ENCODE measurements at regions not wholly inside any gene's neighbourhood (a gene's known extent, or its start where the extent isn't known, plus 50 kb on each side); places are given as distances from the start of the nearest gene placed in this dataset.
A peak's percentile ranks its signal among the peaks of the same experiment; 100 is the strongest.
"Not testable (repeated sequence)": the region's sequence is repeated elsewhere in the genome, so short reads cannot be mapped to it uniquely, and the experiment has no call there.

GRCh38 chr7:148492157-148492860 lies 98.3 kb upstream of the C7orf33 start:
- no peak for DNase-seq (ENCODE audit: low spot score)
- no peak overlapping the region for H3K4me3 Mint-ChIP-seq
- no peaks in the 10 kb centered on the region for H3K4me1 Mint-ChIP-seq (ENCODE audit: low read depth in 2 of 2)
- H3K9me3 Mint-ChIP-seq = no peaks in the 10 kb centered on the region
- H3K27me3 Mint-ChIP-seq = peaks cover 21 to 33% of the 10 kb centered on the region in 2 donors
- H3K27ac Mint-ChIP-seq = no peak overlapping the region
- H3K36me3 Mint-ChIP-seq = no peaks in the 10 kb centered on the region
- ATAC-seq = no peak

GRCh38 chr7:148495605-148496004 lies 95.0 kb upstream of the C7orf33 start:
- no peaks in the 10 kb centered on the region for H3K36me3 Mint-ChIP-seq
- no peak overlapping the region for H3K4me3 Mint-ChIP-seq
- ATAC-seq (no peak), DNase-seq (ENCODE audit: low spot score) (no peak)
- H3K4me1 Mint-ChIP-seq (ENCODE audit: low read depth in 2 of 2) = no peaks in the 10 kb centered on the region
- H3K27ac Mint-ChIP-seq = no peak overlapping the region
- H3K9me3 Mint-ChIP-seq = no peaks in the 10 kb centered on the region
- peaks cover 20 to 30% of the 10 kb centered on the region in 2 donors for H3K27me3 Mint-ChIP-seq

GRCh38 chr7:148500978-148501377 lies 89.6 kb upstream of the C7orf33 start:
- H3K4me3 Mint-ChIP-seq = no peak overlapping the region
- peaks cover 5 to 8% of the 10 kb centered on the region in 2 donors for H3K4me1 Mint-ChIP-seq (ENCODE audit: low read depth in 2 of 2)
- H3K27me3 Mint-ChIP-seq = peaks cover 19 to 20% of the 10 kb centered on the region in 2 donors
- DNase-seq (ENCODE audit: low spot score) (no peak), ATAC-seq (no peak)
- H3K36me3 Mint-ChIP-seq = no peaks in the 10 kb centered on the region
- no peaks in the 10 kb centered on the region for H3K9me3 Mint-ChIP-seq
- no peak overlapping the region for H3K27ac Mint-ChIP-seq

- Mint-ChIP-seq H3K27me3 (peaks cover 17 to 20% of the 10 kb centered on the region in 2 donors), H3K9me3 (no peaks in the 10 kb centered on the region), H3K36me3 (no peaks in the 10 kb centered on the region), H3K27ac (no peak overlapping the region), H3K4me1 (ENCODE audit: low read depth in 2 of 2) (peaks cover 11 to 12% of the 10 kb centered on the region in 2 donors), H3K4me3 (no peak overlapping the region)
- DNase-seq (ENCODE audit: low spot score) (no peak), ATAC-seq (no peak)
Observed at GRCh38 chr7:148503900-148504487, 86.6 kb upstream of the C7orf33 start.

GRCh38 chr7:148505645-148506375 lies 84.8 kb upstream of the C7orf33 start:
- Mint-ChIP-seq H3K27me3 (peaks cover 9 to 16% of the 10 kb centered on the region in 2 donors), H3K4me3 (no peak overlapping the region), H3K27ac (peak overlapping the region; percentile 14 to 67), H3K36me3 (no peaks in the 10 kb centered on the region), H3K9me3 (no peaks in the 10 kb centered on the region), H3K4me1 (ENCODE audit: low read depth in 2 of 2) (peaks cover 11 to 12% of the 10 kb centered on the region in 2 donors)
- ATAC-seq (no peak), DNase-seq (ENCODE audit: low spot score) (no peak)

- not testable (repeated sequence) for DNase-seq (ENCODE audit: low spot score); H3K9me3 Mint-ChIP-seq; H3K36me3 Mint-ChIP-seq
- H3K27ac Mint-ChIP-seq = peak overlapping the region; percentile 56 to 67
- peaks cover 0 to 14% of the 10 kb centered on the region in 2 donors for H3K27me3 Mint-ChIP-seq
- peak; percentile 90 to 91 for ATAC-seq
- peaks cover 10 to 11% of the 10 kb centered on the region in 2 donors for H3K4me1 Mint-ChIP-seq (ENCODE audit: low read depth in 2 of 2)
- peak overlapping the region; percentile 71 for H3K4me3 Mint-ChIP-seq
Observed at GRCh38 chr7:148507064-148507573, 83.4 kb upstream of the C7orf33 start.

GRCh38 chr7:148507787-148508186 lies 82.8 kb upstream of the C7orf33 start:
- Mint-ChIP-seq H3K27me3 (peaks cover 0 to 14% of the 10 kb centered on the region in 2 donors), H3K4me1 (ENCODE audit: low read depth in 2 of 2) (peaks cover 10 to 11% of the 10 kb centered on the region in 2 donors), H3K27ac (peak overlapping the region; percentile 56 to 67), H3K4me3 (peak overlapping the region; percentile 71), H3K36me3 (no peaks in the 10 kb centered on the region), H3K9me3 (no peaks in the 10 kb centered on the region)
- ATAC-seq = peak in 1 of 2 donors; percentile 75
- DNase-seq (ENCODE audit: low spot score) = no peak

GRCh38 chr7:148514236-148514635 lies 76.3 kb upstream of the C7orf33 start:
- H3K36me3 Mint-ChIP-seq = no peaks in the 10 kb centered on the region
- H3K9me3 Mint-ChIP-seq = no peaks in the 10 kb centered on the region
- no peak overlapping the region for H3K27ac Mint-ChIP-seq
- no peak for ATAC-seq
- H3K4me1 Mint-ChIP-seq (ENCODE audit: low read depth in 2 of 2) = no peaks in the 10 kb centered on the region
- no peak overlapping the region for H3K4me3 Mint-ChIP-seq
- no peak for DNase-seq (ENCODE audit: low spot score)
- H3K27me3 Mint-ChIP-seq = peaks cover 10 to 17% of the 10 kb centered on the region in 2 donors

GRCh38 chr7:148515237-148515636 lies 75.3 kb upstream of the C7orf33 start:
- DNase-seq (ENCODE audit: low spot score) = no peak
- H3K9me3 Mint-ChIP-seq = no peaks in the 10 kb centered on the region
- H3K27ac Mint-ChIP-seq = no peak overlapping the region
- H3K4me1 Mint-ChIP-seq (ENCODE audit: low read depth in 2 of 2) = no peaks in the 10 kb centered on the region
- H3K36me3 Mint-ChIP-seq = no peaks in the 10 kb centered on the region
- no peak for ATAC-seq
- H3K27me3 Mint-ChIP-seq = peaks cover 20 to 21% of the 10 kb centered on the region in 2 donors
- H3K4me3 Mint-ChIP-seq = no peak overlapping the region

- Mint-ChIP-seq H3K36me3 (no peaks in the 10 kb centered on the region), H3K27ac (no peak overlapping the region), H3K27me3 (peaks cover 23 to 28% of the 10 kb centered on the region in 2 donors), H3K4me3 (no peak overlapping the region), H3K4me1 (ENCODE audit: low read depth in 2 of 2) (no peaks in the 10 kb centered on the region), H3K9me3 (no peaks in the 10 kb centered on the region)
- DNase-seq (ENCODE audit: low spot score) = no peak
- no peak for ATAC-seq
Observed at GRCh38 chr7:148515728-148516695, 74.6 kb upstream of the C7orf33 start.

GRCh38 chr7:148519386-148519785 lies 71.2 kb upstream of the C7orf33 start:
- H3K4me3 Mint-ChIP-seq; ATAC-seq; H3K9me3 Mint-ChIP-seq; H3K36me3 Mint-ChIP-seq; H3K27ac Mint-ChIP-seq; DNase-seq (ENCODE audit: low spot score); H3K4me1 Mint-ChIP-seq (ENCODE audit: low read depth in 2 of 2): not testable (repeated sequence)
- H3K27me3 Mint-ChIP-seq = peaks cover 39 to 57% of the 10 kb centered on the region in 2 donors

- Mint-ChIP-seq H3K36me3 (no peaks in the 10 kb centered on the region), H3K27me3 (peaks cover 40 to 60% of the 10 kb centered on the region in 2 donors), H3K4me1 (ENCODE audit: low read depth in 2 of 2) (no peaks in the 10 kb centered on the region), H3K27ac (no peak overlapping the region), H3K9me3 (no peaks in the 10 kb centered on the region), H3K4me3 (no peak overlapping the region)
- ATAC-seq = no peak
- DNase-seq (ENCODE audit: low spot score) = no peak
Observed at GRCh38 chr7:148521271-148521670, 69.3 kb upstream of the C7orf33 start.

- Mint-ChIP-seq H3K4me1 (ENCODE audit: low read depth in 2 of 2) (peaks cover 7 to 9% of the 10 kb centered on the region in 2 donors), H3K27ac (no peak overlapping the region), H3K36me3 (no peaks in the 10 kb centered on the region), H3K9me3 (no peaks in the 10 kb centered on the region), H3K4me3 (no peak overlapping the region), H3K27me3 (peaks cover 46 to 58% of the 10 kb centered on the region in 2 donors)
- ATAC-seq (no peak), DNase-seq (ENCODE audit: low spot score) (no peak)
Observed at GRCh38 chr7:148523550-148523949, 67.0 kb upstream of the C7orf33 start.
